Astrocyte (in vitro differentiated cells and primary cell): ENCODE measurements at regions not wholly inside any gene's neighbourhood (a gene's known extent, or its start where the extent isn't known, plus 50 kb on each side); places are given as distances from the start of the nearest gene placed in this dataset.

Source experiments
- EZH2 ChIP-seq: IDR thresholded peaks from 2 replicates; pipeline ENCODE4 v1.6.1; 2012; ENCODE audit warnings: mild to moderate bottlenecking, low read length, inconsistent platforms; ENCODE audit not compliant: insufficient read depth
- TF ChIP-seq, protein P1 (sequence below): IDR thresholded peaks from 2 replicates; pipeline ENCODE4 v1.5.1; 2011; ENCODE audit warnings: low read depth, mild to moderate bottlenecking, inconsistent platforms, low read length, moderate library complexity; ENCODE audit not compliant: insufficient read depth

DNA sequence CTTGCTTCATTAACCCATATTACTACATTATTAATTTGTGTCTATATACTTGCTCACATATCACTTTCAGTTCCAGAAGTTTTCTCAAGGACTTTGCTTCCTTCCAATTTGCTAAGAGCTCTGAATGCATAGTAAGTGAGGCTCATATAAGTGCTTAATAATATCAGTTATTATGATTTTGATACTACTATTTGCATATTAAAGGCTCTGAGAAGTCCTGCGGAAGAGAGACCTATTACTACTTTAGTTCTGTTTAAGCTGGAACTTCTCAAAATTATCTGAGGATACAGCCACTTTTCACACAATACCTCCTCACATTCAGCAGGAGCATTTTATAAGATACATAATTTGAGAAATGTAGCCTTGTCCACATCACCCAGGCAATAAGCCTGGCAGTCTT, 81.6 kb downstream of the GJD2 start:
- TF ChIP-seq, protein P1, sequence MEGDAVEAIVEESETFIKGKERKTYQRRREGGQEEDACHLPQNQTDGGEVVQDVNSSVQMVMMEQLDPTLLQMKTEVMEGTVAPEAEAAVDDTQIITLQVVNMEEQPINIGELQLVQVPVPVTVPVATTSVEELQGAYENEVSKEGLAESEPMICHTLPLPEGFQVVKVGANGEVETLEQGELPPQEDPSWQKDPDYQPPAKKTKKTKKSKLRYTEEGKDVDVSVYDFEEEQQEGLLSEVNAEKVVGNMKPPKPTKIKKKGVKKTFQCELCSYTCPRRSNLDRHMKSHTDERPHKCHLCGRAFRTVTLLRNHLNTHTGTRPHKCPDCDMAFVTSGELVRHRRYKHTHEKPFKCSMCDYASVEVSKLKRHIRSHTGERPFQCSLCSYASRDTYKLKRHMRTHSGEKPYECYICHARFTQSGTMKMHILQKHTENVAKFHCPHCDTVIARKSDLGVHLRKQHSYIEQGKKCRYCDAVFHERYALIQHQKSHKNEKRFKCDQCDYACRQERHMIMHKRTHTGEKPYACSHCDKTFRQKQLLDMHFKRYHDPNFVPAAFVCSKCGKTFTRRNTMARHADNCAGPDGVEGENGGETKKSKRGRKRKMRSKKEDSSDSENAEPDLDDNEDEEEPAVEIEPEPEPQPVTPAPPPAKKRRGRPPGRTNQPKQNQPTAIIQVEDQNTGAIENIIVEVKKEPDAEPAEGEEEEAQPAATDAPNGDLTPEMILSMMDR = no peak
- no peak for TF ChIP-seq EZH2
